T-helper 1 cell treated with Interleukin-12 subunit alpha and Interleukin-12 subunit beta and Interleukin-4 antibody, amounts not matched to agents 30 μg/mL and 1 μg/mL, for 36 hours (primary cell): ENCODE measurements at regions not wholly inside any gene's neighbourhood (a gene's known extent, or its start where the extent isn't known, plus 50 kb on each side); places are given as distances from the start of the nearest gene placed in this dataset.
"Not testable (repeated sequence)": the region's sequence is repeated elsewhere in the genome, so short reads cannot be mapped to it uniquely, and the experiment has no call there.

Source experiments
- H3K27ac Mint-ChIP-seq: one replicate; pipeline ENCODE4 v1.8.0; 2021; ENCODE audit warnings: mild to moderate bottlenecking, mixed read lengths
- H3K27me3 Mint-ChIP-seq: one replicate; pipeline ENCODE4 v1.8.0; 2021; ENCODE audit warnings: low read depth, mixed read lengths
- H3K36me3 Mint-ChIP-seq: one replicate; pipeline ENCODE4 v1.8.0; 2021; ENCODE audit warnings: low read depth, mixed read lengths
- H3K4me1 Mint-ChIP-seq: one replicate; pipeline ENCODE4 v1.8.0; 2021; ENCODE audit warnings: low read depth, mixed read lengths
- H3K4me3 Mint-ChIP-seq: one replicate; pipeline ENCODE4 v1.8.0; 2021; ENCODE audit warnings: mild to moderate bottlenecking, moderate library complexity, mixed read lengths
- H3K9me3 Mint-ChIP-seq: one replicate; pipeline ENCODE4 v1.8.0; 2021; ENCODE audit warnings: mixed read lengths

- Mint-ChIP-seq H3K27me3 (no peaks in the 10 kb centered on the region), H3K36me3 (no peaks in the 10 kb centered on the region), H3K27ac (no peak overlapping the region), H3K4me1 (no peaks in the 10 kb centered on the region), H3K4me3 (no peak overlapping the region), H3K9me3 (no peaks in the 10 kb centered on the region)
These were observed 1022.9 kb downstream of the SLC6A15 start for GRCh38 chr12:83889745-83890144.

- no peaks in the 10 kb centered on the region for H3K9me3 Mint-ChIP-seq
These were observed 1026.1 kb downstream of the SLC6A15 start for GRCh38 chr12:83886479-83886878.

GRCh38 chr12:83870921-83871599 is 1041.5 kb downstream of the SLC6A15 start:
- H3K36me3 Mint-ChIP-seq, result not testable (repeated sequence)

More at GRCh38 chr12:83886479-83886878, 1026.1 kb downstream of the SLC6A15 start:
- Mint-ChIP-seq H3K36me3 (no peaks in the 10 kb centered on the region), H3K27me3 (no peaks in the 10 kb centered on the region), H3K27ac (no peak overlapping the region), H3K4me3 (no peak overlapping the region), H3K4me1 (no peaks in the 10 kb centered on the region)

GRCh38 chr12:83866477-83866876 is 1046.1 kb downstream of the SLC6A15 start:
- Mint-ChIP-seq H3K4me3 (no peak overlapping the region), H3K4me1 (no peaks in the 10 kb centered on the region), H3K9me3 (no peaks in the 10 kb centered on the region), H3K36me3 (no peaks in the 10 kb centered on the region), H3K27ac (no peak overlapping the region), H3K27me3 (no peaks in the 10 kb centered on the region)

More at GRCh38 chr12:83870921-83871599, 1041.5 kb downstream of the SLC6A15 start:
- not testable (repeated sequence) for H3K4me1 Mint-ChIP-seq, H3K27ac Mint-ChIP-seq, H3K27me3 Mint-ChIP-seq, H3K9me3 Mint-ChIP-seq, H3K4me3 Mint-ChIP-seq

- no peaks in the 10 kb centered on the region for H3K27me3 Mint-ChIP-seq
- H3K9me3 Mint-ChIP-seq, result no peaks in the 10 kb centered on the region
- H3K4me3 Mint-ChIP-seq, result no peak overlapping the region
- H3K36me3 Mint-ChIP-seq, result no peaks in the 10 kb centered on the region
- no peak overlapping the region for H3K27ac Mint-ChIP-seq
- H3K4me1 Mint-ChIP-seq, result no peaks in the 10 kb centered on the region
These were observed 1047.2 kb downstream of the SLC6A15 start for GRCh38 chr12:83865431-83865830.

GRCh38 chr12:83864054-83864453 is 1048.5 kb downstream of the SLC6A15 start:
- Mint-ChIP-seq H3K27me3 (no peaks in the 10 kb centered on the region), H3K4me3 (no peak overlapping the region), H3K27ac (no peak overlapping the region), H3K4me1 (no peaks in the 10 kb centered on the region), H3K9me3 (peaks cover 2% of the 10 kb centered on the region), H3K36me3 (no peaks in the 10 kb centered on the region)

- H3K4me1 Mint-ChIP-seq, result no peaks in the 10 kb centered on the region
- H3K27ac Mint-ChIP-seq, result no peak overlapping the region
- H3K4me3 Mint-ChIP-seq, result no peak overlapping the region
- no peaks in the 10 kb centered on the region for H3K27me3 Mint-ChIP-seq
- H3K36me3 Mint-ChIP-seq, result no peaks in the 10 kb centered on the region
- peaks cover 27% of the 10 kb centered on the region for H3K9me3 Mint-ChIP-seq
These were observed 1053.6 kb downstream of the SLC6A15 start for GRCh38 chr12:83859021-83859420.

GRCh38 chr12:83856803-83857202 is 1055.8 kb downstream of the SLC6A15 start:
- Mint-ChIP-seq H3K4me1 (no peaks in the 10 kb centered on the region), H3K9me3 (peaks cover 27% of the 10 kb centered on the region), H3K27me3 (no peaks in the 10 kb centered on the region), H3K4me3 (no peak overlapping the region), H3K36me3 (no peaks in the 10 kb centered on the region), H3K27ac (no peak overlapping the region)

- Mint-ChIP-seq H3K4me1 (no peaks in the 10 kb centered on the region), H3K27me3 (no peaks in the 10 kb centered on the region), H3K27ac (no peak overlapping the region), H3K4me3 (no peak overlapping the region), H3K36me3 (no peaks in the 10 kb centered on the region), H3K9me3 (peaks cover 3% of the 10 kb centered on the region)
These were observed 1062.1 kb downstream of the SLC6A15 start for GRCh38 chr12:83850531-83850930.

- H3K27ac Mint-ChIP-seq, result no peak overlapping the region
- H3K9me3 Mint-ChIP-seq, result no peaks in the 10 kb centered on the region
- no peaks in the 10 kb centered on the region for H3K27me3 Mint-ChIP-seq
- H3K36me3 Mint-ChIP-seq, result no peaks in the 10 kb centered on the region
- no peaks in the 10 kb centered on the region for H3K4me1 Mint-ChIP-seq
- no peak overlapping the region for H3K4me3 Mint-ChIP-seq
These were observed 1063.9 kb downstream of the SLC6A15 start for GRCh38 chr12:83848702-83849101.

GRCh38 chr12:83843541-83843940 is 1069.1 kb downstream of the SLC6A15 start:
- no peaks in the 10 kb centered on the region for H3K4me1 Mint-ChIP-seq
- H3K36me3 Mint-ChIP-seq, result no peaks in the 10 kb centered on the region
- H3K27ac Mint-ChIP-seq, result no peak overlapping the region
- H3K9me3 Mint-ChIP-seq, result no peaks in the 10 kb centered on the region
- no peak overlapping the region for H3K4me3 Mint-ChIP-seq
- no peaks in the 10 kb centered on the region for H3K27me3 Mint-ChIP-seq

- Mint-ChIP-seq H3K4me1 (no peaks in the 10 kb centered on the region), H3K36me3 (no peaks in the 10 kb centered on the region), H3K9me3 (no peaks in the 10 kb centered on the region), H3K27me3 (no peaks in the 10 kb centered on the region), H3K4me3 (no peak overlapping the region), H3K27ac (no peak overlapping the region)
These were observed 1071.0 kb downstream of the SLC6A15 start for GRCh38 chr12:83841620-83842019.

- no peaks in the 10 kb centered on the region for H3K36me3 Mint-ChIP-seq
- H3K27ac Mint-ChIP-seq, result no peak overlapping the region
- H3K4me1 Mint-ChIP-seq, result no peaks in the 10 kb centered on the region
- no peaks in the 10 kb centered on the region for H3K9me3 Mint-ChIP-seq
- no peak overlapping the region for H3K4me3 Mint-ChIP-seq
- no peaks in the 10 kb centered on the region for H3K27me3 Mint-ChIP-seq
These were observed 1084.7 kb downstream of the SLC6A15 start for GRCh38 chr12:83827860-83828259.

GRCh38 chr12:83827193-83827592 is 1085.4 kb downstream of the SLC6A15 start:
- Mint-ChIP-seq H3K36me3 (no peaks in the 10 kb centered on the region), H3K4me1 (no peaks in the 10 kb centered on the region), H3K27me3 (no peaks in the 10 kb centered on the region), H3K27ac (no peak overlapping the region), H3K4me3 (no peak overlapping the region), H3K9me3 (no peaks in the 10 kb centered on the region)

- Mint-ChIP-seq H3K4me3 (no peak overlapping the region), H3K9me3 (no peaks in the 10 kb centered on the region), H3K27ac (no peak overlapping the region), H3K4me1 (no peaks in the 10 kb centered on the region), H3K36me3 (no peaks in the 10 kb centered on the region), H3K27me3 (no peaks in the 10 kb centered on the region)
These were observed 1086.5 kb downstream of the SLC6A15 start for GRCh38 chr12:83826112-83826511.
